ENCODE measurements at regions not wholly inside any gene's neighbourhood (a gene's known extent, or its start where the extent isn't known, plus 50 kb on each side); places are given as distances from the start of the nearest gene placed in this dataset.
A peak's percentile ranks its signal among the peaks of the same experiment; 100 is the strongest.
"Not testable (repeated sequence)": the region's sequence is repeated elsewhere in the genome, so short reads cannot be mapped to it uniquely, and the experiment has no call there.

DNA sequence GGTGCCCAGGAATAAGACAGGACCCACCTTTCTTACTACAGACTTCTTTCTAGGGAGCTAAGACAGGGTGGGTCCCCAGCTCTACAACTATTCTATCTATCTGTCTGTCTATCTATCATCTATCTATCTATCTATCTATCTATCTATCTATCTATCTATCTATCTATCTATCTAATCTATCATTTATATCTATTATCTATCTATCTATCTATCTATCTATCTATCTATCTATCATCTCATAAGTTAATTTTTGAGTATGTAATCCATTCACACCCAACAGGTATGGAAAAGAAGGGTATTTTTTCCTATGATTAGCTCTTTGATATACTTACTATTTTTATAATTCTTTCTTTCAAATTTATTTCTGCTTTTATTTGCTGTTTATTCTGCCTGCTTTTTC, 55.9 kb downstream of the BAMBI start:
- H3K36me3 ChIP-seq: no peaks in the 10 kb centered on the region
- no peak for DNase-seq
- H3K4me3 ChIP-seq: no peak overlapping the region
- H3K9me3 ChIP-seq: peaks cover 9% of the 10 kb centered on the region
- no peaks in the 10 kb centered on the region for H3K27me3 ChIP-seq

- Histone ChIP-seq H3K36me3 (no peaks in the 10 kb centered on the region), H3K27me3 (no peaks in the 10 kb centered on the region), H3K9me3 (peaks cover 9% of the 10 kb centered on the region), H3K4me3 (no peak overlapping the region)
- DNase-seq: no peak
These were observed 56.3 kb downstream of the BAMBI start for GRCh38 chr10:28733647-28734046.

- H3K36me3 ChIP-seq: no peaks in the 10 kb centered on the region
- DNase-seq: peak; percentile 89
- H3K9me3 ChIP-seq: peaks cover 9% of the 10 kb centered on the region
- no peaks in the 10 kb centered on the region for H3K27me3 ChIP-seq
- no peak overlapping the region for H3K4me3 ChIP-seq
These were observed 57.8 kb downstream of the BAMBI start for GRCh38 chr10:28734938-28735759.

DNA sequence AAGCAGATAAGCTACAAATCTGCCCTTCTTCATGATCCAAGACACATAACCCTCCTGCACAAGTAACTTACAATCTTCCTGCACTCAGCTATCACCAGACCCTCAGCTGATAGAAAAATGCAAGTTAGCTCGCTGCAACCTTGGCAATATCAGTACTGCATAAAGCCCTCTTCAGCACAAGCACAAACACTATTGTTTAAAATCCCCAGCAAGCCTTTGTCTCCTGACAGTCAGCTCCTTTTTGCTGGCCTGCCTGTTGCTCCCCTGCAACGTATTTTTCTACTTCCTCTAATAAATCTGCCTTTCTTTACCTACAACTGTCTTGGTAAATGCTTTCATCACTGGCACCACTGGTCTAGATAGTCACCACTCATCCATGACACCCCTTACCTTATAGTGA, 59.8 kb downstream of the BAMBI start:
- Histone ChIP-seq H3K27me3 (no peaks in the 10 kb centered on the region), H3K4me3 (no peak overlapping the region), H3K36me3 (no peaks in the 10 kb centered on the region), H3K9me3 (peaks cover 9% of the 10 kb centered on the region)
- no peak for DNase-seq

- Histone ChIP-seq H3K27me3 (no peaks in the 10 kb centered on the region), H3K36me3 (no peaks in the 10 kb centered on the region), H3K9me3 (peaks cover 9% of the 10 kb centered on the region), H3K4me3 (no peak overlapping the region)
- no peak for DNase-seq
These were observed 60.9 kb downstream of the BAMBI start for GRCh38 chr10:28738200-28738599.

DNA sequence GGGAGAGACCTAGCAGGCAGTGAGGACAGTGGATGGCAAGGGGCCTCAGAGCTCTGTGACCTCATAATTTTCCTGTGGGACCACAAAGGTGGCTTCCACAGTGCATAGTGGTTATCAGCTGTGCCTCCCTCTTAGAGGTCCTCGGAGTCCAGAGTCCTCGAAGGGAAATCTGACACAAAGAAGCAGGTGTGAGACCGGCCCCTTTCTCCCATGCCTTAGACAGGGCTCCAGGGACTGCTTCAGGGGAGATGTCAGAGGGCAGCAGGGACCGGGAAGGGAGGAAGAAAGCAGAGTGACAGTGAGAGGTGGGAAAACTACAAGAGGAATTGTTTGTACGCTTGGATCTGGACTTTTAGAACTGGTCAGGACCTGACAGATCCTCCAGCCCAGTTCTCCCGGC, 66.3 kb downstream of the BAMBI start:
- DNase-seq: no peak
- H3K36me3 ChIP-seq: no peaks in the 10 kb centered on the region
- no peaks in the 10 kb centered on the region for H3K27me3 ChIP-seq
- H3K9me3 ChIP-seq: no peaks in the 10 kb centered on the region
- no peak overlapping the region for H3K4me3 ChIP-seq

DNA sequence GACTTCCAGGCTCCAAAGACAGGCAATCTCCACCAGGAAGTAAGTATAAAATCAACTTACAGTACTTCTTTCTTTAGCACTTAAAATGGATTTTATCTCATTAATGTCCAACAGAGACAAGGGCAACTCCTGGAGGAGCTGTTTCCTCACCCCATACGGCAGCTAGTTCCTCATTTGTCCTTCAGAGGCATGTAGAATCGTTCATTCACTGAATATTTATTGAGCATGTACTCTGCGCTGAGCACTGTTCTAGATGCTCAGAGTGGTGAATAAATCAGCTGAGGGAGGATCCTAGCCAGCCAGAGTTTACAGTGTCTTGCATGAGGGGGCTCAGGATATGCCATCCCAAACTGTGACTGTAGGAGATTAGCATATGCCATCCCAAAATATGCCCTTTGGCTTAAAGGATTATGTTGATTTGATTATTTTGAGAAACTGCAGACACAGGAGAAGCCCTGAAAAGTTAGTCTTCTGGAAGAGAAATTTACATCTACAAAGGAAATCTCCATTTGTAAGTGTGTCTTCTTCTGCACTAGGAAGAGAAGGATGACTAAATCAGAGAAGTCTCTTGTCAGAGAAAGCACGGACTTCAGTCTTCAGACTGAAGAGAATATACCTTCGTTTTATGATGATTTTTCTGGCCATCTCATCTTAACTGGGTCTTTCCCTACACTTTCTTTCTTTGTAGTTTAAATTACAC, 66.9 kb downstream of the BAMBI start:
- no peaks in the 10 kb centered on the region for H3K36me3 ChIP-seq
- H3K4me3 ChIP-seq: no peak overlapping the region
- no peaks in the 10 kb centered on the region for H3K27me3 ChIP-seq
- H3K9me3 ChIP-seq: no peaks in the 10 kb centered on the region
- no peak for DNase-seq

GRCh38 chr10:28754930-28755718, 77.8 kb downstream of the BAMBI start:
- H3K36me3 ChIP-seq: no peaks in the 10 kb centered on the region
- DNase-seq: no peak
- H3K4me3 ChIP-seq: no peak overlapping the region
- no peaks in the 10 kb centered on the region for H3K9me3 ChIP-seq
- H3K27me3 ChIP-seq: no peaks in the 10 kb centered on the region

GRCh38 chr10:28761084-28761846, 83.9 kb downstream of the BAMBI start:
- DNase-seq: no peak
- no peak overlapping the region for H3K4me3 ChIP-seq
- H3K27me3 ChIP-seq: peaks cover 2% of the 10 kb centered on the region; the same call in 1 of the 2 replicates
- H3K36me3 ChIP-seq: no peaks in the 10 kb centered on the region
- no peaks in the 10 kb centered on the region for H3K9me3 ChIP-seq

DNA sequence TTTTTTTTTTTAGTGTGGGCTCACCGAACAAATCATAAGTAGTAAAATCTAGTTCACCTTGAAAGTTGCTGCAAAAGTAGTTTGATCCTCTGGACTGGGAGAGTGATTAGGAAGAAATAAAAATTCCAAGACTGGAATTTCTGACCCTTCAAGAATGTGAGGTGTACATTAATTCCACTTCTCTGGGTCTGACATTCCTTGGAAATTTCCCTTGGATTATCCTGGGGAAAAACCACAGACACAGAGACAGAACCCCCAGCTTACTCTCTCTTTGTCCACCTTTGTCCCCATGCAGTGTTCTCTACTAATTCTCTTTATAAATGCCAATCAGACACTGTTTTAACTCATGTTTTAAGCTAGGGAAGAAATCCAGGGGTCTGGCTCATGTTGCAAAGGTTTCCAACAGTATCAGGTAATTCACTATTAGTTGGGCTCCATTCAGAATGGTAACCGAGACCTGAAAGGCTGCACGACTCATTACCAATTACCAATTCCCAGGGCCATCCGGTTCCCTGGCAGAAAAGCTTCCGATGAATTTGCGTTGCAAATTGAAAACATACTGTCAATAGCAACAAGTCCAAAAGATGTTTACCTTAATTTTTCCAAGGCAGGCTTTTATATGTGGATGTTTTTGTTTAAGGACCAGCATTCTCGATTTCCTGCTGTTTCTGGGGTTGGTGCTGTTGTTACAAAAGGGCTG, 86.3 kb downstream of the BAMBI start:
- Histone ChIP-seq H3K4me3 (no peak overlapping the region), H3K36me3 (no peaks in the 10 kb centered on the region), H3K27me3 (peaks cover 2% of the 10 kb centered on the region; the same call in 1 of the 2 replicates), H3K9me3 (no peaks in the 10 kb centered on the region)
- DNase-seq: no peak

DNA sequence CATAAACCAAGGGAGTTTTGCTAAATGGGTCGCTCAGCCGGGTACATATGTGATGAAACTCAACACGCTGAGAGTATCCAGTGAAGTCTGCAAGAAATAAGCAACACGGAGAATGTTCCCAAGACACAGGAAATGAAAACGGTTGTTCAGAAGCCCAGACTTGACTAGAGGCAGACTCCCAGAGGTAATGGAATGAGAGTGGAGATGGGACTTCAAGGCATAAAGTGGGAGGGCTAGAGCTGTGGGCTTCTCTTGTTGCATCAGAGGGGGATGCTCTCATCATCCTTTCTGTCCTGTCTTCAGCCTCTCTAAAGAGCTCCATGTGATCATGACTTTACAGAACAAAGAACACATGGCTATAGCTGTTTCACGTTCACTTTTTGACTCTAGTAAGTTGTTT, 88.3 kb downstream of the BAMBI start:
- Histone ChIP-seq H3K9me3 (no peaks in the 10 kb centered on the region), H3K36me3 (no peaks in the 10 kb centered on the region), H3K4me3 (no peak overlapping the region), H3K27me3 (peaks cover 2% of the 10 kb centered on the region; the same call in 1 of the 2 replicates)
- no peak for DNase-seq

DNA sequence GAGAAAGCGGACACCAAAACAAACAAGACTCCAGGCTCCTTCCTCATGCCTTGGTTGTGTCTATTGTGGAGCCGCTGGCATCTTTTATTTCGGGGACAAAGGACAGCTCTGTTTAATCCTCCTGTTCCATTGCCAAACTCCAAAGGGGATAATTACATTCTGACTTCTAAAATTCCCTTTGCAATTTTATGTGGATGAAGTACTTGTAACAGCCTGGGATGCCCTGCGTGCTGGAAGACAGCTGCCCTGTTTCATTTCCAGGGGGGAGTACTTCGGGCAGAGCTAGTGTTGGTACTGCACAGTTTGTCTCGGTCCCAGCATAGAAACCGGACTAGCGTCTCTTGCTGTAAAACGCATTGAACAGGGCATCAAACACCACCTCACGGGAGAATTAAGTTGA, 90.9 kb downstream of the BAMBI start:
- H3K9me3 ChIP-seq: no peaks in the 10 kb centered on the region
- no peaks in the 10 kb centered on the region for H3K36me3 ChIP-seq
- H3K4me3 ChIP-seq: no peak overlapping the region
- no peaks in the 10 kb centered on the region; the same call in 1 of the 2 replicates for H3K27me3 ChIP-seq
- no peak for DNase-seq

GRCh38 chr10:28769091-28769604, 91.8 kb downstream of the BAMBI start:
- Histone ChIP-seq H3K4me3 (no peak overlapping the region), H3K9me3 (no peaks in the 10 kb centered on the region), H3K27me3 (no peaks in the 10 kb centered on the region), H3K36me3 (no peaks in the 10 kb centered on the region)
- DNase-seq: no peak

GRCh38 chr10:28771580-28772090, 94.3 kb downstream of the BAMBI start:
- not testable (repeated sequence) for H3K36me3 ChIP-seq, H3K4me3 ChIP-seq, DNase-seq, H3K27me3 ChIP-seq, H3K9me3 ChIP-seq

DNA sequence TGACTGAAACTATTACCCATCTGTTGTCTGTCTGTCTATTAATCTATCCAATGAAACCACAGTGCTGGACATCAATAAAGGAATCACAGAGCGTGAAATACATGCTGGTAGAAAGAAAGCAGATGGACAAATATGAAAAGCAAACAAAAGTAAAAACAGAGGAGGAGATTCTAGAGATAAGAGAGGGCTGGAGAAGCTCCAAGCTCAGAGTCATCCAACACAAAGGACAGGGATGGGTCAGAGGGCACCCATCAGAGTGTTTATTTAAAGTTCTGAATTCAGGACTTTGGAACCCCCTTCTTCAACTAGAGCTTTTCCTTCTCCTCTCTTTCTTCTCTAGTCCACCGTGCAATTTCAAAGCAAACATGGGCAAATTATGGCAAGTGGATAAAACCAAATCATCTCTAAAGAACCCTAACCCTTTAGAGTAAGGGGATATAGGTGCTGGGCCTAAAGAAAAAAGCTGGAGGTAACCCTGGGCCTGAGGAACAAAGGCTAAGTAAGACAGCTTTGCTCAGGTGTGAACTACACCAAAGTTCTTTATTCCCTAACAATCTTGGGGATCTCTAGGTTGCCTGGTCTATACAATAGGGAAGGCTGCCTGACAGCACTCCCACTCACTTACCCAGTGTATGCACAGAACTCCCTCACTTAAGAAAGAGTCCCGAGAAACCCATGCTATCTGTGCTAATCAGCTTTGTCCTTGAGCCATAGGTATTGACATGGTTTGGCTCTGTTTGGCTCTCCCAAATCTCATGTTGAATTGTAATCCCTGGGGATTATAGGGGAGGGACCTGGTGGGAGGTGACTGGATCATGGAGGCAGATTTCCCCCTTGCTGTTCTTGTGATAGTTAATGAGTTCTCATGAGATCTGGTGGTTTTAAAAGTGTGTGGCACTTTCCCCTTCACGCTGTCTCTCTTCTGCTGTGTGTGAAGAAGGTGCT, 97.0 kb downstream of the BAMBI start:
- Histone ChIP-seq H3K27me3 (no peaks in the 10 kb centered on the region), H3K36me3 (no peaks in the 10 kb centered on the region), H3K9me3 (no peaks in the 10 kb centered on the region), H3K4me3 (no peak overlapping the region)
- DNase-seq: no peak

All from MG63 (cell line).